ENCODE measurements at regions not wholly inside any gene's neighbourhood (a gene's known extent, or its start where the extent isn't known, plus 50 kb on each side); places are given as distances from the start of the nearest gene placed in this dataset.
"Not testable (repeated sequence)": the region's sequence is repeated elsewhere in the genome, so short reads cannot be mapped to it uniquely, and the experiment has no call there.

DNA sequence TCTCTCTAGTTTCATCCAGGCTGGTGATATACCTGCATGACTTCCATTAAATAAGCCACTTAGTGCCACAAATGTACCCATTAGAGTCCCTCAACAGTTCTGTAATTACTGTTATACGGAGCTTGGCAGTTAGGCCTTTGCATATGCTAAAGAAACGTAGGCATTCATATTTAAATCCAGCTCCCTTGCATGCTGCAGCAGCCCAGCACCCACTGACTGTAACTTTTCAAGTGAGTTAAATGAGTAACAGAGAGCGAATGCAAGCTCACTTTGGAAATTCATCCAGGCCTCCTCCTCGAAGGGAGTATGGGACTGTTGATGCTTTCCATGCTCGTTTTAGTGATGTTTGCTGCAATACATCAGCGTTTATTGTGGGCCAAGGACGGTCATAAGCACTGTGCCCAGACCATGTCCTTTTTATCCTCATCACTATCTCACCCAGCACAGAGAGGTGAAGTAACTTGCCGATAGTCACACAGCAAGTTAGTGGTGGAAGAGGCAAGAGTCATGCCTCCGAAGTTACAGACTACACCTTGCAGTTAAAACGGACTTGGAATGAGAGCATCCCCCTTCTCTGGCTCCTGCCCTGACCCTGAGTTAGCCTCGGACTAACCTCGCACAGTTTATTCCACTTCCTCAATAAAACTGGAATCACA is 179.4 kb upstream of the PDE10A start:
- DNase-seq = no peak

DNA sequence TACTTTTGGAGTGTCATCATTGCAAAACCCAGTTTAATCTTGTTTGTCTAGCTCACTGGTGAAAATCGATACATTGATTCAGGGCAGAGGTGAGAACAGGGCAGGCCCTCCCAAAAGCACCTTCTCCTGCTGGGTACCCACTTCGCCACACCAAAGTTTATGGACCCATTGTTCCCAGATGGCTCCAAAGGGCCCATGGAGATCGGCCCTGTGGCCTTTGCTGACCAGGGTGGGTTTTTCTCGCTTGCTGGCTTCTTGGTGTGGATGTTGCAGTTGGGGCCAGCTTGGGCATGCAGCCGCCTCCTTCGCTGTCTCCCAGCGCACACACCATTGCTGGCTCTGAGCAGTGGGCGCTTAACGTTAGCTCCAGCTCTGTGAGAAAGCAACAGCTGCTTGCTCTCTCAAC is 178.1 kb upstream of the PDE10A start:
- DNase-seq = no peak

DNA sequence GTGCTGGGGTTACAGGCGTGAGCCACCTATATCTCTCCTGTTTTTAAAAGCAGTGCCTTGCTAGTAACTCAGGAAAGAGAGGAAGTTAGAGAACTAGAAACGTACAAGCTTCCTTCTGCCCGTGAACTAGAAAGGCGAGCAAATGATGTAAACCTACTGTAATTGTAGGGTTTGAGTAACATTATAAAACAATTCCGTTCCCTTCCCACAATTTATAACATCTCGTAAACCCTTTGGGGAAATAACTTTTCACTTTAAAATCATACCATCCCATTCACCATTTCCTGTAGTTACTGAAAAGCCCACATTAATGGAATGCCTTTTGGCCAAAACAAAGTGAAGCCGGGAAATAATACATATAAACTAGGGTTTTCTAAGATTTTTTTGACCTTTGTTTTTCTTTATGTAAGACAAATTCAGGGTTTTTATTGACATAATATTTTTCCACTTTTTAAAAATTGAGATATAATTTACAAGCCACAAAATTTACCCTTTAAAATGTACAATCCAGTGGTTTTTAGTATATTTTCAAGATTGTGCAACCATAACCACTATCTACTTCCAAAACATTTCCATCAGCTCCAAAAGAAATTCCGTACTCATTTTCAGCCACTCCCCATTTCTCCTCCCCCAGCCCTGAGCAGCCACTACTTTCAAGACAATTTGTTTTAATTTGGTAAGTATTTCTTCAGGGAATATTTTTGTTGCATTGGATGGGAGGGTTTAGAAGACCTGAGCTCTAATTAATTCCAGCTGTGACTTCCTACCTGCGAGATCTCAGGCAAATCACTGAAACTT is 175.1 kb upstream of the PDE10A start:
- no peak for DNase-seq

- not testable (repeated sequence) for DNase-seq
Measured at GRCh38 chr6:165836648-165837047, 173.6 kb upstream of the PDE10A start.

GRCh38 chr6:165835410-165835851 is 172.4 kb upstream of the PDE10A start:
- DNase-seq = no peak

GRCh38 chr6:165834613-165835259 is 171.7 kb upstream of the PDE10A start:
- DNase-seq = no peak

DNA sequence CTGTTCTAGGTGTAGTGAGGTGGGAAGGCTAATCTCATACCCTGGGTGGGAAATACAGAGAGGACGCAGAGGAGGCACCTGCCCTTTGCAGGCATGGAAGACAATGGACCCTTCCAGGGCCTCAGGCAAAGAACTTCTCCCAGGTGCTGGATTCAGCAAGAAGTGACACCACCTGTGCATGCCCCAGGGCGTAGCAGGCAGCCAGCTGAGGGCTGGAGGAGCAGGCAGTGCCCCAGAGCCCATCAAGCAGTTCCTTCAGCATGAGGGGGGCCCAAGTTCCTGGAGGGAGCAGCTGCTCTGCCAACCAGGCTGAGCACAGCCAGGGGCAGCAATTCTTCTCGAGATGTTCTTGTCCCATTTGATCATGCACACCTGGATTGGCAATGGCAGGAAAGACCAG is 170.3 kb upstream of the PDE10A start:
- no peak for DNase-seq

- no peak for DNase-seq
Measured at GRCh38 chr6:165831812-165832510, 168.9 kb upstream of the PDE10A start.

DNA sequence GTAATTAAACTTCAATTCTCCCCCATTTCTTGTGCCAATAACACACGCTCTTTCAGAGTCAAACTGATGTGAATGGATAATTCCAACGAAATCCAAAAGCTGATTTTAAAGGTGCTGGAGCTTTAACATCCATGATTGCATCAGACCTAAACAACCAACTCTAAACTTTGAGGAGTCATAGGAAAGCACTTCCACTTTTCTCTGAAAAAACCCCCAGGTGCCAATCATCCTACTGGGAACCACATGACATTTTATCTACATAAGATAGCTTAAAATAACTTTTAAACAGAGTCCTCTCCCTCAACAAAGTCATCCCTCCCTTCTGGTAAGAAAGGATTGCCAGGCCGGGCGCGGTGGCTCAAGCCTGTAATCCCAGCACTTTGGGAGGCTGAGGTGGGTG is 167.7 kb upstream of the PDE10A start:
- no peak for DNase-seq

DNA sequence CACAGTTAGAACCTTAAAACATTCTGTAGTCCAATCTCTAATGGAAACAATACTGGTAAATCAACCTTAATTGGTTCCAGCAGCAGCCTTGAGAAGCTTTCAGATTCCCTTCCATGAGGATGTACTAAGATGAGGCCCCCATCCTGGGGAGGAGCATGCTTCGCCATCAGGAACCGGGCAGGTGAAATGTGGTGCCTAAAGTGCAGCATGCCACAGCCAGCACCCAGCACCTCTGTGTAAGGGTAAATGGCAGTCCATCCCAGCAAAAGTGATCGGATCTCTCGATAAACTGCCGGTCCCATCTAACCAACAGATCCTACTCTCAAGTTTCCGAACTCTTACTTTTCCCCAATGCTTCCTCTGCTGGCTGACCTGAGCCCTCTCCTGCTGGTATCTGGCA is 166.3 kb upstream of the PDE10A start:
- DNase-seq = no peak

GRCh38 chr6:165827190-165827518 is 164.1 kb upstream of the PDE10A start:
- no peak for DNase-seq

DNA sequence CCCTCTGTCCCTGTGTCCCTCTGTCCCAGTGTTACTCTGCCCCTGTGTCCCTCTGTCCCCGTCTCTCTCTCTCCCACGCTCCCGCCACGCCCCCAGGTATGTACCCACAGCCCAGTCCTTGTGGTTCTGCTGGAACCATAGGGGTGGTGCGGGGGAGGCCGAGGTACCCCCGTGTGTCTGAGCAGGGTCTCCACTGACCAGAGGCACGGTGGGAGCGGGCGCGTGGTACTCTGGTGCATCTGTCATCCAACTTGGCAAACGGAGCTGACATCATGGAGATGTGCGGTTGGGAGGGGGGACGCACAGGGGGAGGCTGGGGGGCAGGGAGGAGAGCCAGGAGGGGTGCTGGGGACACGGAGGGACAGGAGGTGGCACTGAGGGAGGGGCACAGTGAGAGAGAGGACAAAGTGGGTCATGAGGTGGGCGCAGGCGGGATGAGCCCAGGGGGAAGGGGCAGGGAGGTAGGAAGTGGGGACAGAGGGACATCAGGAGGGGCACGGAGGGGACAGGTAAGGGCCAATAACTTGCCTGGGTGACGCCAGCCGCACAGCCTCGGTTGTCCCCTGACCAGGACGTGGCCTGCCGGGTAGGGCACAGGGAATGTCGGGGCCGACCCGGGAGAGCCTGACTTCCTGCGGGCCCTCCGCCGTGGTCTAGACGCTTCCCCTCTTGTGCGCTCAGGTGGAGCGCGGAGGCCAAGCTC is 163.6 kb upstream of the PDE10A start:
- no peak for DNase-seq

GRCh38 chr6:165825256-165825815 is 162.3 kb upstream of the PDE10A start:
- no peak for DNase-seq

GRCh38 chr6:165823609-165824326 is 160.7 kb upstream of the PDE10A start:
- no peak for DNase-seq

DNA sequence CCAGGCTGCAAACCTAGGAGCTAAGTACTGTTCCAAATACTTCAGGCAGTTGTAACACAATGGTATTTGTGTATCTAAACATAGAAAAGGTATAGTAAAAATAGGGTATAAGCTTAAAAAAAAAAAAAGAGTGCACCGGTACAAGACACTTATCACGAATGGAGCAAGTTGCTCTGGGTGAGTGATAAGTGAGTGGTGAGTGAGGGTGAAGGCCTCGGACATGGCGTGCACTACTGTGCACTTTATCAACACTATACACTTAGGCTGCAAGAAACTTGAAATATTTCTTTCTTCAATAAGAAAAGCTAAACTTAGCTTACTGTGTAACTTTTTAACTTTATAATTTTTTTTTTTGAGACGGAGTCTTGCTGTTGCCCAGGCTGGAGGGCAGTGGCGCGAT is 159.5 kb upstream of the PDE10A start:
- no peak for DNase-seq

DNA sequence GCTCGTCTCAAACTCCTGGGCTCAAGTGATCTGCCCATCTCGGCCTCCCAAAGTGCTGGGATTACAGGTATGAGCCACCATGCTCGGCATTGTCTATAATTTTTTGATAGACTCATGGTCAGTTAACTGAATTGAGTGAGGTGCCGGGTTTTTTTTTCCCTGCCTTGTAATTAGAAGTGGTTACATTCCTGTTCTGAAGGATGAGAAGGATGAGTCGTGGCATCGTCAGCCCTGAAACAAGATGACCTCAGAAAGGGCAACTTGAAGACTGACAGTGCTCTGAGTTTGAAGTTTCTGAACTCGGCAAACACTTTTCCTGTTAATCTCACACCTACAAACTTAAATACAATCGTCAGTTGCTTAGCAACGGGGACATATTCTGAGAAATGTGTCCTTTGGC is 158.7 kb upstream of the PDE10A start:
- no peak for DNase-seq

DNA sequence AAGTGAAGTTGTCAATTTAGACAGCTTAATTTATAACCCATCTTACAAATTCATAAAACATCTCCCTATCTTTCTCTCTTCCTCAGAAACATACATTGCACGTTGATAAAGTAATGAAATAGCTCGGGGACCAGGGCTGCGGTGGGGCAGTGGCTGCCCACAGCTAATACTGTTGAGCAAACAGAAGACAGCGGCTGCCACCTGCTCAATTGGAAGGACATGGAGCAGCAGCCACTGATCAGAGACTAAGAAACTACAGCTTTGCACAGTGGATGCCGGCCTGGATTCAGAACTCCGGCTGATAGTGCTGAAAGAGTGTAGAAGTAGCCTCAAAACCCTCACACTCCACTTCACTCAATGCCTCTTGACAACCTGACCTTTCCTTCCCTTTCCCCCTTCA is 157.9 kb upstream of the PDE10A start:
- DNase-seq = no peak

GRCh38 chr6:165820407-165820806 is 157.4 kb upstream of the PDE10A start:
- DNase-seq = no peak

DNA sequence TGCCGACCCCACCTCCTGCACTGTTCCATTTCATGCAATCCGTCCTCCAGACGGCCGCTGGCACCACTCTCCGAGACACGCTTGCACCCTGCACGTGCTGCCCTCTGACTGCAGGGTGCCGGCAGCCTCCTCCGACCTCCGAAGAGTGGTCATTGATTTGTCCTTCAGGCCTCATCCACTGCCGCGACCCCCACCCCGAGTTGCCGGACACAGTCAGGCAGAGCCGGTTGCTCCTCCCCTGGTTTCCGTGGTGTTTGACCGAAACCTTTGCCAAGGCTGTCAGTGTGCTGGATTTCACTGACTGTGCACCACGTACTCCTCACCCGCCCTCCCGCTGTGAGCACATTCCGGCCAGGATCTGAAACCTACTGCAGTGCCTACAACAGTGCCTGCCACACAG is 156.4 kb upstream of the PDE10A start:
- DNase-seq = no peak

DNA sequence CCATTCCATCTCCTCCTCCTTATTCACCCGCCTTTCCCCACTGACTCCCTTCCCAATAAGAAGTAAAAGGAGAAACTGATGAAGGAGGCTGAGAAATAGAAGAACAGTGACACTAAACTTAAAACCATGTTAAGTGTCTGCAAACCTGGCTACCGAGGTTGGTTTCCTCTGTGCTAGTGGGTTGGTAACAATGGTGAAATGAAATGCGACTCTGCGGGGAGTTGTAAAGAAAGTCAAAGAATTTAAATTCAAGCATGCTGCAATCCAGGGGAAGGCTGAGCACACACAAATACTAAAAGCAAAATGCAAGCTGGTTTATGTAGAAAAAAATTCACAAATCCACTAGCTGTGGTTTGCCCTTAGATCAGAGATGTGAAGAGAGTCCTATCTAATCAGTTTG is 155.2 kb upstream of the PDE10A start:
- no peak for DNase-seq

DNA sequence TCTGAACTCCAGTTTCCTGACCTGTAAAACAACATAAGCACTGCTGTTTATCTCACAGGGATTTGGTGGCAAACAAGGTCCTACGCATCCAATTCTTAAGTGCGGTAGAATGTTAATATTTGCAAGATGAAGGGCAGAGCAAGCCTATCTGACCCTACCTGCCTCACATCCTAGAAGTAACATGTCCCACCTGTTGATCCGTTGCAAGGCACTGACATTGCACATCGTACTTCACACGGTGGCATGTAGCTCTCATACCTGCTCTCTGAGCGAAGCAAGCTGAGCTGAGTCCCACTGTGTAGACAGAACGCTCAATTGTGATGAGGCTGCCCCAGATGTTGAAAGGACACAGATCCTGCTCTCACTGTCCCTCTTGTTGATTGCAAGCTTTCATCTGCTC is 154.7 kb upstream of the PDE10A start:
- no peak for DNase-seq

GRCh38 chr6:165817148-165817547 is 154.1 kb upstream of the PDE10A start:
- no peak for DNase-seq

Measured in stimulated activated CD4-positive, alpha-beta T cell treated with anti-CD3 and anti-CD28 coated beads, Interleukin-4, amount 100 ng/mL, for 4 hours (primary cell).